Esophagus muscularis mucosa (tissue), 4 donors: ENCODE measurements at regions not wholly inside any gene's neighbourhood (a gene's known extent, or its start where the extent isn't known, plus 50 kb on each side); places are given as distances from the start of the nearest gene placed in this dataset.

ENCODE experiments used
- CTCF ChIP-seq, 3 experiments: fragments of 200-600 bp in 2 of 3; fragments of 450-650 bp in 1 of 3; sonication (generic) in 2 of 3; IDR thresholded peaks; one replicate each; pipeline ENCODE4 v1.5.1; 2017 to 2019; ENCODE audit warnings: antibody characterized with exemption in 3 of 3, mild to moderate bottlenecking in 2 of 3, moderate library complexity in 1 of 3
- EP300 ChIP-seq: sonication (generic); formaldehyde crosslinking; IDR thresholded peaks from one replicate; pipeline ENCODE4 v1.6.1; 2017; ENCODE audit warnings: antibody characterized with exemption
- POLR2A ChIP-seq: fragments of 450-650 bp; IDR thresholded peaks from one replicate; pipeline ENCODE4 v1.6.1; 2017; ENCODE audit warnings: antibody characterized with exemption, moderate library complexity, mild to moderate bottlenecking, low read depth
- POLR2AphosphoS5 ChIP-seq, 2 donors: sonication (generic); formaldehyde crosslinking; IDR thresholded peaks; one replicate each; pipeline ENCODE4 v1.6.1; 2017; ENCODE audit warnings: antibody characterized with exemption in 2 of 2

- no peak for TF ChIP-seq POLR2AphosphoS5 (IDR thresholded peaks at IDR 0.05)
- no peak for TF ChIP-seq CTCF (IDR thresholded peaks at IDR 0.05)
- TF ChIP-seq POLR2A = no peak
- no peak for TF ChIP-seq EP300
Measured at GRCh38 chr10:130998046-130998435, 313.5 kb downstream of the TCERG1L start.
